ENCODE measurements at regions not wholly inside any gene's neighbourhood (a gene's known extent, or its start where the extent isn't known, plus 50 kb on each side); places are given as distances from the start of the nearest gene placed in this dataset.
A peak's percentile ranks its signal among the peaks of the same experiment; 100 is the strongest.
"Not testable (repeated sequence)": the region's sequence is repeated elsewhere in the genome, so short reads cannot be mapped to it uniquely, and the experiment has no call there.

DNA sequence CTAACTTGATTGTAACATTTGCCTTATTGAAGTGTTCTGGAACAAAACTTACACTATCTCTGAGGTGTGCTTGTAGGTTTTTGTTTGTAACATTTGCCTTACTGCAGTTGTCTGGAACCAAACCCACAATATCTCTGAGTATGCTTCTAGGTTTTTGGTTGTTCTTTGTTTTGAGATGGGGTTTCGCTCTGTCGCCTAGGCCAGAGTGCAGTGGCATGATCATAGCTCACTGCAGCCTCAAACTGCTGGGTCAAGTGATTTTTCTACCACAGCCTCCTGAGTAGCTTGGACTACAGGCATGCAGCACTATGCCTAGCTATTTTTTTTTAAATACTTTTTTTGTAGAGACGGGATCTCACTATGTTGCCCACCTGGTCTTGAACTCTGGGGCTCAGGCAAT is 1464.6 kb downstream of the FOXD4L5 start:
- intact Hi-C loops (cut with DNase I; ENCODE audit: low total_unique reads): not testable (repeated sequence)

DNA sequence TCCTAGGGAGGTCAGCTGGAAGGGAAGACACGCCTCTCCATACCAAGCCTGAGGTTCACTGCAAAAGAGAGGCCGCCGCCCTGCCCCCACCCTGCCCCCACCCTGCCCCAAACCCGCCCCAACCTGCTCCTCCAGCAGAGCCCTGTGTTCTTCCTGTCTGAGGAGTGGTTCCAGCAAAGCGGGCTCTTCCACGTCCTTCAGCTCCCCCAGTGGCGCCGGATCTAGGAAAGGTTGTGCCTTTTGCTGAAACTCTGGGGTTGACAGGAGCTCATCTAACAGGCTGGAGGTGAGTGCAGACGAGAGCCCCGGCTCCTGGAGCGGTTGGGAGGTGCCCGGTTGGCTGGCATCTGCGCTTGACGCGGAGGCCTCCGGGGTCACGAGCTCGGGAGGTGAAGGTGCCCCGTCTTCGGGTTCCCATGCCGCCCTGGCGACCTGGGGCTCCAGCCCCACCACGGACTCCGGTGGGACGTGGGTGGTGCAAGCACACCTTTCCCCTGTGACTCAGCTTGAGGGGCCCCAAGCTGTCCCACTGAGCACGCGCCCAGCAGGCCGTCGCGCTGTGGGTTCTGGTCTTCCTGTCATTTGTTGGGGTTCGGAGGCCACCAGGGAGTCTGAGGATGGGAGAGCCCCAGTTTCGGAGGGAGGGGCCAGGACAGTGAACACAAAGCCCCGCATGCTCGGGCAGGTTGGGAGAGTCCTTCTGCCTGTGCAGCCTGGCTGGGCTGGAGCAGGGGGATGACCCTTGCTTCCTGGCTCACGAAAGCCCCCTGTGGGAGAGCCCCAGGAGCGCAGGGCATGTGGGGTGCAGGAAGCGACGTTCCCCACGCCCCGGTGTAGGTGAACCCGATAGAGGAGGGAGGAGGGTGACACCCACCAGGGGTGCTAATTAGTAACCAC is 1467.1 kb downstream of the FOXD4L5 start:
- intact Hi-C loops (cut with DNase I; ENCODE audit: low total_unique reads): no loop called here
- no peak overlapping the region for H3K4me3 ChIP-seq (ENCODE audit: low read depth, poor library complexity, severe bottlenecking)
- DNase-seq (ENCODE audit: low spot score in 2 of 2): peak; percentile 72 to 96
- TF ChIP-seq, protein P1, sequence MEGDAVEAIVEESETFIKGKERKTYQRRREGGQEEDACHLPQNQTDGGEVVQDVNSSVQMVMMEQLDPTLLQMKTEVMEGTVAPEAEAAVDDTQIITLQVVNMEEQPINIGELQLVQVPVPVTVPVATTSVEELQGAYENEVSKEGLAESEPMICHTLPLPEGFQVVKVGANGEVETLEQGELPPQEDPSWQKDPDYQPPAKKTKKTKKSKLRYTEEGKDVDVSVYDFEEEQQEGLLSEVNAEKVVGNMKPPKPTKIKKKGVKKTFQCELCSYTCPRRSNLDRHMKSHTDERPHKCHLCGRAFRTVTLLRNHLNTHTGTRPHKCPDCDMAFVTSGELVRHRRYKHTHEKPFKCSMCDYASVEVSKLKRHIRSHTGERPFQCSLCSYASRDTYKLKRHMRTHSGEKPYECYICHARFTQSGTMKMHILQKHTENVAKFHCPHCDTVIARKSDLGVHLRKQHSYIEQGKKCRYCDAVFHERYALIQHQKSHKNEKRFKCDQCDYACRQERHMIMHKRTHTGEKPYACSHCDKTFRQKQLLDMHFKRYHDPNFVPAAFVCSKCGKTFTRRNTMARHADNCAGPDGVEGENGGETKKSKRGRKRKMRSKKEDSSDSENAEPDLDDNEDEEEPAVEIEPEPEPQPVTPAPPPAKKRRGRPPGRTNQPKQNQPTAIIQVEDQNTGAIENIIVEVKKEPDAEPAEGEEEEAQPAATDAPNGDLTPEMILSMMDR (IDR thresholded peaks at IDR 0.05): no peak
- no peak for TF ChIP-seq POLR2A (IDR thresholded peaks at IDR 0.05)
- WGBS, 2 donors: 25 to 32% methylated on average over 41 of the region's 41 CpGs

More for the DNA sequence above, 1464.6 kb downstream of the FOXD4L5 start:
- H3K4me3 ChIP-seq (ENCODE audit: low read depth, poor library complexity, severe bottlenecking); DNase-seq (ENCODE audit: low spot score in 2 of 2): not testable (repeated sequence)
- WGBS, 2 donors: 86 to 92% methylated on average over 3 of the region's 3 CpGs

DNA sequence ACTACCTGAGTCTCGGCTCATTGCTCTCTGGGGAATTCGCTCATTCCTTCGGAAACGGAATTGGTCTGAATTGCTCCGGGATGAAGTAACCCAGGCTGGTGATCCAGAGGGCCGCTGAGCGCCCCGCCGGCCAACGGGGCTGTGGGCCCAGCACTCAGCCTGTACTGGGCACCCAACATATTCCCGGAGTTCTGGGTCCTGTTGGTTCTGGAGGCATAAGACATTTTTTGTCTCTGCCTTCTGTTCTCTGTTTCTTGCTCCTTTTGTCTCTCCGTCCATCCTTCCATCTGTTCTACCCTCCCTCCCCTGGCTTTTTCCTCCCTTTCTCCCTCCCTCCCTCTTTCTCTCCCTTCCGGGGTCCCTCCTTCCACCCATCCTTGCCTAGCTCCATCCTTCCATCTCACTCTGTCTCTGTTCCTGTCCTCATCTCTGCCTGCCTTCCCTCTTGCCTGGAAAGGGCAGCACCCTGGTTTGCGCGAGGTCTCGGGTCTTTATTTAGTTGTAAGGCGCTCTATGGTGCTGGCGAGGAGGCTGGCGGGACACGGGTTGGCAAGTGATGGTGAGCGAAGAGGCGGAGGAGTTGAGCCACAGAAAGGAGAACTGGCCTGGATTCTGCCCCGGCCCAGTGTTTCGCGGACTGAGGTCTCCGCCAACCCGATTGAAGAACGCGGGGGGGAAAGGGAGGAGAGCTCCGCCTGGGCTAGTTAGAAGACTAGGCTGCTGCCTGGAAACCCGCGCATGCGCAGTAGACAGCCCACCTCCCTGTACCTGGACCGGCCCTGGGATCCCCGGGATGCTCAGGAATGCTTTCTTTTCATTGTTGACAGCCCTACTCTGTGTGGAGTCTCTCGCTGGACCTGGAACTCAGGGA is 1468.0 kb downstream of the FOXD4L5 start:
- H3K4me3 ChIP-seq (ENCODE audit: low read depth, poor library complexity, severe bottlenecking): no peak overlapping the region
- WGBS, 2 donors: 16 to 26% methylated on average over 36 of the region's 36 CpGs

DNA sequence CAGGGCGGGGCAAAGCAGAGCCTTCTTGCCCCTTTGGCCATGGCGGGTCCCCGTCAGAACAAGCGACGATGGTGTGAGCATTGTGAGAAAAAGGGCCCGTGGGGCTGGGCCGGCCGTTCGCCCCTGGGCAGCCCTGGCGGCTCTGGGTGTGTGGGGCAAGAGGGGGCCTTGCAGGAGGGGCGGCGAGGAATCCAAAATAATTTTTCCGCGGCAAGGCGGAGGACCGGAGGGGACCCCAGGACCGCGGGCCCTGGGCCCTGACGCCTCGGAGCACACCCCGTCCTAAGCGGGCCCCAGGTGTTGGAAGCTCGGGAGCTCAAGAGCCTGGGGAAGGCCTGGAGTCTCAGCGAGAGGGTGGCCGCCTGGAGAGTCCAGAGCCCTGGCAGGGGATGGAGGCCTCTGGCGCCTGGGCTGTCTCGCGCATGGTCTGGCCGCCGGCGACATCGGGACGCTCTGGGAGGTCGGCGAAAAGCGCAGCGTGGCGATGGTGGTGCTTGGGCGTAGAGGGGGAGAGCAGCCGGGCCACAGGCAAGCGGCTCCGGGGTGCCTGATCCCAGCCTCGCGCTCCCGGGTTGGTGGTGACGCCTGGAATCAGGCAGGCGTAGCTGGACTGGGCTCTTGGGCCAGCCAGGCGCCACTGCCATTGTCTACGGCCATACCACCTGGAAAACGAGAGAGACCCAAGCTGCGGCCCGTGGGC is 1469.9 kb downstream of the FOXD4L5 start:
- H3K4me3 ChIP-seq (ENCODE audit: low read depth, poor library complexity, severe bottlenecking); intact Hi-C loops (cut with DNase I; ENCODE audit: low total_unique reads); DNase-seq (ENCODE audit: low spot score in 2 of 2): not testable (repeated sequence)
- 51 to 74% methylated on average over 18 to 27 of the region's 52 CpGs for WGBS, 2 donors

More for the DNA sequence above, 1468.0 kb downstream of the FOXD4L5 start:
- DNase-seq (ENCODE audit: low spot score in 2 of 2): peak; percentile 85 to 96
- intact Hi-C loops (cut with DNase I; ENCODE audit: low total_unique reads): no loop called here
- TF ChIP-seq, protein P1 (IDR thresholded peaks at IDR 0.05): no peak
- TF ChIP-seq POLR2A (IDR thresholded peaks at IDR 0.05): no peak

DNA sequence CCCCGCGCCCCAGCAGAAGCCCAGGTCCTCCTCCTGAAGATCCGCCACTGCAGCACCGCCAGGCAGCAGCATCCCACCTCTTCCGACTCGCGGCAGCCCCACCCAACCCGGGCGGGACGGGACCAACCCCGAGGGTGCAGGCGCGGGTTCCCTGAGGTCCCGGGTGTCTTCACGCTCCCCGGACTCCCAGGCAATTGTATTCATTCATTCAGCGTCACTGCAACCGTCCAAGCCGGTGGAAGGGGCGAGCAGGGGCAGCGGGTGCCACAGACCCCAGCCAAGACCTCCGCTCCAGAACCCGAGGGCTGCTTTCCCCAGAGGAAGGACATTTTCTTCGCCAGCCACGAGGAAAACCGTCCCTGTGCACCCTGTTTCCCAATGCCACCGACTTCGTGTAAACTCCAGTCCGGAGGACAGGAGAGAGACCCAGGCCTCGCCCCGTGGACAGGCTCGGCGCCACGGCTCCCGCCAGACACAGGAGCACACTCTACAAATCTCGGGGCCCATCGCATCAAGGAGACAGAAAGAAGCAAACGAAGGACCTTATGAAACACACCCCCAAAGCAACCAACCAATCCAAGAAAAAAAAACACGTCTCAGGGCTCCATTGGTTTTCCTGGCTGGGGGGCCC is 1471.5 kb downstream of the FOXD4L5 start:
- DNase-seq (ENCODE audit: low spot score in 2 of 2); H3K4me3 ChIP-seq (ENCODE audit: low read depth, poor library complexity, severe bottlenecking); intact Hi-C loops (cut with DNase I; ENCODE audit: low total_unique reads): not testable (repeated sequence)
- 30 to 66% methylated on average over 31 to 38 of the region's 39 CpGs for WGBS, 2 donors

DNA sequence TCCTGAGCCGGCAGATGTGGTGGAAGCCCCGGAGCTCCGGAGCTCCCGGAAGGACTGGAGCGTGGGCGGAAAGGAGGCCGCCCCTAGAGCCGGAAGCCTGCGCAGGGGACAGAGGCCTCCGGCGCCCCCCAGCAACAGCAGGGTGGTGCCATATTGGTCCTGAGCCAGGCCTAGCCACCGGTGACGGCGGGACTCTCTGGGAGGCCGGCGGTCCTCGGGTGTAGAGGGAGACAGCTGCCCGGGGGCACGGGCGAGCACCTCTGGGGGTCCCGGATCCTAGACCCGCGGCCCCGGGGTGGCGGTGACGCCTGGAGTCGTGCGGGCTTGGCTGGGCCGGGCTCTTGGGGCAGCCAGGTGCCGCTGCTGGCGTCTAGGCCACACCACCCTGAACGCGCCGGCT is 1472.2 kb downstream of the FOXD4L5 start:
- intact Hi-C loops (cut with DNase I; ENCODE audit: low total_unique reads); DNase-seq (ENCODE audit: low spot score in 2 of 2); H3K4me3 ChIP-seq (ENCODE audit: low read depth, poor library complexity, severe bottlenecking): not testable (repeated sequence)
- 45 to 52% methylated on average over 14 to 34 of the region's 34 CpGs for WGBS, 2 donors

DNA sequence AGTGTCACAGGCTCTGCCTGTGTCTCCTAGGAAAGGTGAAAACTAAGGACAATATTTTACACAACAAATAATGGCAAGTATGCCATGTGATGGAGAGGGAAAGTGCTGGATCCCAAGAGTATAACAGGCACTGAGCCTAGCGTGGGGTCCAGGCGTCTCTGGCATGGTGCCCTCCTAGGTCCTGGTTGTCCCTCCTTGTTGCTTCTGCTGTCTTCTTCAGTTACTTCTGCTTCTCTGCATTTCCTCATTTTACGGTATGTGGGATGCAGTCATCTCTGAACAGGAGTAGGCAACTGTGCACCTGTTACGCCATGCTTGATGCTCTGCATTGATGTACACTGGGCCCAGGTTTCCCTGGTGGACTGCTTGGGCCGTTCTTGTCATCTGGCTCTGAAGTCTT is 1480.8 kb downstream of the FOXD4L5 start:
- DNase-seq (ENCODE audit: low spot score in 2 of 2); intact Hi-C loops (cut with DNase I; ENCODE audit: low total_unique reads): not testable (repeated sequence)
- WGBS, 2 donors: 63 to 66% methylated on average over 5 of the region's 5 CpGs

DNA sequence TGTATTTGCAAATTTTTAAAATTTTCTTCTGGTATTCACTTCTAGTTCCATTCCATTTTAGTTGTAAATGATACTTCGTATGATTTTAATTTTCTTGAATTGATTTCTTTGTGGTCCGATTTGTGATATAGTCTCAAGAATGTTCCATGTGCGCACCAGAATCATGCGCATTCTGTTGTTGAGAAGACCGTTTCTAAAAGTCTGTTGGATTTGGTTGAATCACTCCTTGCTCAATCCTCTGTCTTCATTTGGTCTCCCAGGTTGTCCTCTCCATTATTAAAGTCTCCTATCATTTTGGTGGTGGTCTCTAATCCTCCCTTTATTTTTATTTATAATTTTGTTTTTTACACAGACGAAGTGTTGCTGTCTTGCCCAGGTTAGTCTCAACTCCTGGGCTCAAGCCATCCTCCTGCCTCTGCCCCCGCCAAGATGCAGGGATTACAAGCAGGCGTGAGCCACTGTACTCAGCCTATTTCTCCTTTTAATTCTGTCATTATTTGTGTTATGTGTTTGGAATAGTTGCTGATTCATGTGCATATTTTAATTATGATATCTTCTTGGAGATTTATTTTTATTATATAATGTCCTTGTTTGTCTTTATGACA is 1490.8 kb downstream of the FOXD4L5 start:
- intact Hi-C loops (cut with DNase I; ENCODE audit: low total_unique reads); H3K4me3 ChIP-seq (ENCODE audit: low read depth, poor library complexity, severe bottlenecking); DNase-seq (ENCODE audit: low spot score in 2 of 2): not testable (repeated sequence)
- WGBS, 2 donors: 61 to 62% methylated on average over 8 of the region's 8 CpGs

More for the DNA sequence above, 1480.8 kb downstream of the FOXD4L5 start:
- H3K4me3 ChIP-seq (ENCODE audit: low read depth, poor library complexity, severe bottlenecking): not testable (repeated sequence)

DNA sequence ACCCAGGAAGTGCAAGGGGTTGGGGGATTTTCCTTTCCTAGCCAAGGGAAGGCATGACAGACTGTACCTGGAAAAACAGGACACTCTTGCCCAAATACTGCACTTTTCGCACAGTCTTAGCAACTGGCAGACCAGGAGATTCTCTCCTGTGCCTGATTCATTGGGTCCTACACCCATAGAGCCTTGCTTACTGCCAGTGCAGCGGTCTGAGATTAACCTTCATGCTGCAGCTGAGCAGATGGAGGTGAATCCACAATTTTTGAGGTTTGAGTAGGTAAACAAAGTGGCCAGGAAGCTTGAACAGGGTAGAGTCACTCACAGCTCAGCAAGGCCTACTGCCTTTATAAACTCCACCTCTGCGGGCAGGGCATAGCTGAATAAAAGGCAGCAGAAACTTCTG is 1497.6 kb downstream of the FOXD4L5 start:
- H3K4me3 ChIP-seq (ENCODE audit: low read depth, poor library complexity, severe bottlenecking); intact Hi-C loops (cut with DNase I; ENCODE audit: low total_unique reads); DNase-seq (ENCODE audit: low spot score in 2 of 2): not testable (repeated sequence)
- WGBS, 2 donors: 23 to 39% methylated on average over 3 of the region's 3 CpGs

DNA sequence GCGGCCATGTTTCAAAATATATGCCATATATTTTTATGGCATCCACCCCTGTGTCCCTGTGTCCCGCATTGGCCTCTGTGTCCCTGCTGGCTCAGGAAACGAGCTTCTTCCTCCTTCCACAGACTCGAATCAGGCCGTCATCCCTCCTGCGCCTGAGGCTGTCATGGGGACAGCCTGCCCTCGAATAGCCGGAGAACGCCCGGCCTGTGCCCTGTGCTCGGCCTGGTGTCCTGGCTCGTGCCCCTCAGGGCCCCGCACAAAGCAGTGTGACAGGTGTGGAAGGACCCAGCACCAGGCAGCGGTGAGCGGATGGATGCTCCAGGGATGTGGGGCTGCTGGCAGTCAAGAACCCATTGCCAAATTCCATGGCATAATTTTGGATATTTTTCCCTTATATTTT is 1500.0 kb downstream of the FOXD4L5 start:
- intact Hi-C loops (cut with DNase I; ENCODE audit: low total_unique reads); DNase-seq (ENCODE audit: low spot score in 2 of 2); H3K4me3 ChIP-seq (ENCODE audit: low read depth, poor library complexity, severe bottlenecking): not testable (repeated sequence)
- 84 to 85% methylated on average over 15 of the region's 15 CpGs for WGBS, 2 donors

DNA sequence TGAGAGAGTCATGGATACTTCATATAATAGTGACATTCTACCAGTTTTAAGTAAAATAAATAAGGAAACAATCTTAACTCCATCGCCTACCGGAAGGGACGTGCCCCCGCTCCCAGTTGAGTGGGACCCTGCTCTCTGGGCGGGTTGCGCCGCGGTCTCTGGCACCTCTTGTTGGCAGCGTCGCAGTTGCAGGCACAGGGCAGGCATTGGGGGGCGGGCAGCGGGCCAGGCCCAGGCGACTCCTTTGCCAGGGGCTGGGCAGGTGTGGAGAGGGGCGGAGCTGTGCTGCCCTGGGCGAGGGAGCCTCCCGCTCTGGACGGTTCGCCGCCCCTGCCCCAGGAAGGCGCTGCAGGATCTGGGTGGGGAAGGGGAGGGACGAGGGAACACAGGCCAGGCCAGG is 1500.6 kb downstream of the FOXD4L5 start:
- intact Hi-C loops (cut with DNase I; ENCODE audit: low total_unique reads): not testable (repeated sequence)
- 60 to 67% methylated on average over 14 to 15 of the region's 21 CpGs for WGBS, 2 donors

More for the DNA sequence above, 1500.6 kb downstream of the FOXD4L5 start:
- DNase-seq (ENCODE audit: low spot score in 2 of 2); H3K4me3 ChIP-seq (ENCODE audit: low read depth, poor library complexity, severe bottlenecking): not testable (repeated sequence)
